ENCODE measurements at regions not wholly inside any gene's neighbourhood (a gene's known extent, or its start where the extent isn't known, plus 50 kb on each side); places are given as distances from the start of the nearest gene placed in this dataset.

GRCh38 chr4:167774646-167775045 lies 317.7 kb upstream of the ANXA10 start:
- no peaks in the 10 kb centered on the region for H3K4me1 ChIP-seq
- no peaks in the 10 kb centered on the region for H3K27me3 ChIP-seq (ENCODE audit: low read depth)
- H3K9me3 ChIP-seq (replicated peaks), result peaks cover 8% of the 10 kb centered on the region
- H3K36me3 ChIP-seq, result no peaks in the 10 kb centered on the region
- no peak for DNase-seq
- intact Hi-C loops (cut with micrococcal nuclease), result no loop called here
- no peak overlapping the region for H3K4me3 ChIP-seq
- no peak overlapping the region for H3K27ac ChIP-seq (replicated peaks)
- TF ChIP-seq, protein P1, sequence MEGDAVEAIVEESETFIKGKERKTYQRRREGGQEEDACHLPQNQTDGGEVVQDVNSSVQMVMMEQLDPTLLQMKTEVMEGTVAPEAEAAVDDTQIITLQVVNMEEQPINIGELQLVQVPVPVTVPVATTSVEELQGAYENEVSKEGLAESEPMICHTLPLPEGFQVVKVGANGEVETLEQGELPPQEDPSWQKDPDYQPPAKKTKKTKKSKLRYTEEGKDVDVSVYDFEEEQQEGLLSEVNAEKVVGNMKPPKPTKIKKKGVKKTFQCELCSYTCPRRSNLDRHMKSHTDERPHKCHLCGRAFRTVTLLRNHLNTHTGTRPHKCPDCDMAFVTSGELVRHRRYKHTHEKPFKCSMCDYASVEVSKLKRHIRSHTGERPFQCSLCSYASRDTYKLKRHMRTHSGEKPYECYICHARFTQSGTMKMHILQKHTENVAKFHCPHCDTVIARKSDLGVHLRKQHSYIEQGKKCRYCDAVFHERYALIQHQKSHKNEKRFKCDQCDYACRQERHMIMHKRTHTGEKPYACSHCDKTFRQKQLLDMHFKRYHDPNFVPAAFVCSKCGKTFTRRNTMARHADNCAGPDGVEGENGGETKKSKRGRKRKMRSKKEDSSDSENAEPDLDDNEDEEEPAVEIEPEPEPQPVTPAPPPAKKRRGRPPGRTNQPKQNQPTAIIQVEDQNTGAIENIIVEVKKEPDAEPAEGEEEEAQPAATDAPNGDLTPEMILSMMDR (IDR thresholded peaks at IDR 0.05; ENCODE audit: borderline replicate concordance), result no peak

- DNase-seq, result no peak
- Histone ChIP-seq H3K27me3 (ENCODE audit: low read depth) (no peaks in the 10 kb centered on the region), H3K27ac (replicated peaks) (no peak overlapping the region), H3K9me3 (replicated peaks) (peaks cover 12% of the 10 kb centered on the region), H3K36me3 (no peaks in the 10 kb centered on the region), H3K4me1 (no peaks in the 10 kb centered on the region), H3K4me3 (no peak overlapping the region)
- TF ChIP-seq, protein P1 (IDR thresholded peaks at IDR 0.05; ENCODE audit: borderline replicate concordance), result no peak
- intact Hi-C loops (cut with micrococcal nuclease), result no loop called here
Measured at GRCh38 chr4:167775375-167775774, 317.0 kb upstream of the ANXA10 start.

GRCh38 chr4:167779280-167779679 lies 313.1 kb upstream of the ANXA10 start:
- Histone ChIP-seq H3K27ac (replicated peaks) (no peak overlapping the region), H3K9me3 (replicated peaks) (peaks cover 28% of the 10 kb centered on the region), H3K4me3 (no peak overlapping the region), H3K27me3 (ENCODE audit: low read depth) (no peaks in the 10 kb centered on the region), H3K36me3 (no peaks in the 10 kb centered on the region), H3K4me1 (no peaks in the 10 kb centered on the region)
- no peak for DNase-seq
- TF ChIP-seq, protein P1 (IDR thresholded peaks at IDR 0.05; ENCODE audit: borderline replicate concordance), result no peak
- intact Hi-C loops (cut with micrococcal nuclease), result no loop called here

- H3K4me3 ChIP-seq, result no peak overlapping the region
- no peaks in the 10 kb centered on the region for H3K27me3 ChIP-seq (ENCODE audit: low read depth)
- no peaks in the 10 kb centered on the region for H3K4me1 ChIP-seq
- no peak for DNase-seq
- TF ChIP-seq, protein P1 (IDR thresholded peaks at IDR 0.05; ENCODE audit: borderline replicate concordance), result no peak
- no peak overlapping the region for H3K27ac ChIP-seq (replicated peaks)
- peaks cover 28% of the 10 kb centered on the region for H3K9me3 ChIP-seq (replicated peaks)
- H3K36me3 ChIP-seq, result no peaks in the 10 kb centered on the region
- intact Hi-C loops (cut with micrococcal nuclease), result no loop called here
Measured at GRCh38 chr4:167779864-167780263, 312.5 kb upstream of the ANXA10 start.

GRCh38 chr4:167784826-167785225 lies 307.5 kb upstream of the ANXA10 start:
- Histone ChIP-seq H3K27ac (replicated peaks) (no peak overlapping the region), H3K4me1 (no peaks in the 10 kb centered on the region), H3K36me3 (no peaks in the 10 kb centered on the region), H3K4me3 (no peak overlapping the region), H3K9me3 (replicated peaks) (peaks cover 18% of the 10 kb centered on the region), H3K27me3 (ENCODE audit: low read depth) (no peaks in the 10 kb centered on the region)
- no peak for DNase-seq
- TF ChIP-seq, protein P1 (IDR thresholded peaks at IDR 0.05; ENCODE audit: borderline replicate concordance), result no peak
- intact Hi-C loops (cut with micrococcal nuclease), result no loop called here

GRCh38 chr4:167785523-167785922 lies 306.8 kb upstream of the ANXA10 start:
- Histone ChIP-seq H3K4me1 (no peaks in the 10 kb centered on the region), H3K9me3 (replicated peaks) (peaks cover 16% of the 10 kb centered on the region), H3K27me3 (ENCODE audit: low read depth) (no peaks in the 10 kb centered on the region), H3K27ac (replicated peaks) (no peak overlapping the region), H3K36me3 (no peaks in the 10 kb centered on the region), H3K4me3 (no peak overlapping the region)
- TF ChIP-seq, protein P1 (IDR thresholded peaks at IDR 0.05; ENCODE audit: borderline replicate concordance), result no peak
- intact Hi-C loops (cut with micrococcal nuclease), result no loop called here
- no peak for DNase-seq
